ENCODE measurements at regions not wholly inside any gene's neighbourhood (a gene's known extent, or its start where the extent isn't known, plus 50 kb on each side); places are given as distances from the start of the nearest gene placed in this dataset.
"Not testable (repeated sequence)": the region's sequence is repeated elsewhere in the genome, so short reads cannot be mapped to it uniquely, and the experiment has no call there.

DNA sequence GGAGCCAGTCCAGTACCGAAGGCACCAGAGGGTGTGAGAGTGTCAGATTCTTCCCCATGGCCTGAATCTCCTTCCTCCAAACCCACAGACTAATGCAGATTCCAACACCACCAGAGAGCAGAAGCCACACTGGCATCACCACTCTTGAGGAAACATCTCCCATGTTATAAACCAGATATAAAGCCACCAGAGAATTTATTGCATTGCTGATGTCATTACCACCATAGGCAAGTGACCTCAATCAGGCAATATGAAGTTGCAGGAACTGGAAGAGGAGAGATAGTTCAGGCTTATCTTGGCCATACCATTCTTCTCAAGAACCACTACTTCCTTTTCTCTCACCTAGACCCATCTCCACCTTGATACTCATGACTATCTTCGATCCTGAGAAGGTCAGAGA lies 653.4 kb downstream of the TMEM121 start (continued):
- TF ChIP-seq, protein P1, sequence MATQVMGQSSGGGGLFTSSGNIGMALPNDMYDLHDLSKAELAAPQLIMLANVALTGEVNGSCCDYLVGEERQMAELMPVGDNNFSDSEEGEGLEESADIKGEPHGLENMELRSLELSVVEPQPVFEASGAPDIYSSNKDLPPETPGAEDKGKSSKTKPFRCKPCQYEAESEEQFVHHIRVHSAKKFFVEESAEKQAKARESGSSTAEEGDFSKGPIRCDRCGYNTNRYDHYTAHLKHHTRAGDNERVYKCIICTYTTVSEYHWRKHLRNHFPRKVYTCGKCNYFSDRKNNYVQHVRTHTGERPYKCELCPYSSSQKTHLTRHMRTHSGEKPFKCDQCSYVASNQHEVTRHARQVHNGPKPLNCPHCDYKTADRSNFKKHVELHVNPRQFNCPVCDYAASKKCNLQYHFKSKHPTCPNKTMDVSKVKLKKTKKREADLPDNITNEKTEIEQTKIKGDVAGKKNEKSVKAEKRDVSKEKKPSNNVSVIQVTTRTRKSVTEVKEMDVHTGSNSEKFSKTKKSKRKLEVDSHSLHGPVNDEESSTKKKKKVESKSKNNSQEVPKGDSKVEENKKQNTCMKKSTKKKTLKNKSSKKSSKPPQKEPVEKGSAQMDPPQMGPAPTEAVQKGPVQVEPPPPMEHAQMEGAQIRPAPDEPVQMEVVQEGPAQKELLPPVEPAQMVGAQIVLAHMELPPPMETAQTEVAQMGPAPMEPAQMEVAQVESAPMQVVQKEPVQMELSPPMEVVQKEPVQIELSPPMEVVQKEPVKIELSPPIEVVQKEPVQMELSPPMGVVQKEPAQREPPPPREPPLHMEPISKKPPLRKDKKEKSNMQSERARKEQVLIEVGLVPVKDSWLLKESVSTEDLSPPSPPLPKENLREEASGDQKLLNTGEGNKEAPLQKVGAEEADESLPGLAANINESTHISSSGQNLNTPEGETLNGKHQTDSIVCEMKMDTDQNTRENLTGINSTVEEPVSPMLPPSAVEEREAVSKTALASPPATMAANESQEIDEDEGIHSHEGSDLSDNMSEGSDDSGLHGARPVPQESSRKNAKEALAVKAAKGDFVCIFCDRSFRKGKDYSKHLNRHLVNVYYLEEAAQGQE (IDR thresholded peaks at IDR 0.05; ENCODE audit: unreplicated experiment) = no peak
- TF ChIP-seq EZH2 (IDR thresholded peaks at IDR 0.05; ENCODE audit: low read depth, unreplicated experiment) (no peak), CTCF (conservative IDR thresholded peaks at IDR 0.05; ENCODE audit: low read depth in 2 of 2) (no peak), JUNB (IDR thresholded peaks at IDR 0.05; ENCODE audit: unreplicated experiment) (no peak), EZH2phosphoT487 (IDR thresholded peaks at IDR 0.05; ENCODE audit: unreplicated experiment) (no peak), POLR2AphosphoS5 (IDR thresholded peaks at IDR 0.05; ENCODE audit: low read depth) (no peak), NANOG (IDR thresholded peaks at IDR 0.05; ENCODE audit: borderline replicate concordance) (no peak), ZNF114 (CRISPR knock-in tag; IDR thresholded peaks at IDR 0.05) (no peak)
- TF ChIP-seq, protein P2, sequence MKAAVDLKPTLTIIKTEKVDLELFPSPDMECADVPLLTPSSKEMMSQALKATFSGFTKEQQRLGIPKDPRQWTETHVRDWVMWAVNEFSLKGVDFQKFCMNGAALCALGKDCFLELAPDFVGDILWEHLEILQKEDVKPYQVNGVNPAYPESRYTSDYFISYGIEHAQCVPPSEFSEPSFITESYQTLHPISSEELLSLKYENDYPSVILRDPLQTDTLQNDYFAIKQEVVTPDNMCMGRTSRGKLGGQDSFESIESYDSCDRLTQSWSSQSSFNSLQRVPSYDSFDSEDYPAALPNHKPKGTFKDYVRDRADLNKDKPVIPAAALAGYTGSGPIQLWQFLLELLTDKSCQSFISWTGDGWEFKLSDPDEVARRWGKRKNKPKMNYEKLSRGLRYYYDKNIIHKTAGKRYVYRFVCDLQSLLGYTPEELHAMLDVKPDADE (IDR thresholded peaks at IDR 0.05) = no peak

GRCh38 chr14:106184771-106185170 lies 658.4 kb downstream of the TMEM121 start:
- H3K4me2 ChIP-seq; H3K9me2 ChIP-seq (ENCODE audit: insufficient read depth); H3K27ac Mint-ChIP-seq; H3K36me3 ChIP-seq (ENCODE audit: insufficient read depth); H3K4me1 Mint-ChIP-seq; H3K27ac ChIP-seq (ENCODE audit: low read depth); DNase-seq (ENCODE audit: low spot score); H3K79me2 ChIP-seq (replicated peaks; ENCODE audit: insufficient read depth); ATAC-seq; H3K4me3 ChIP-seq; H3K27me3 ChIP-seq (ENCODE audit: insufficient read depth); H3K4me1 ChIP-seq (ENCODE audit: insufficient read depth); H3K27me3 Mint-ChIP-seq (ENCODE audit: insufficient read depth, low read depth, poor library complexity); H3F3A ChIP-seq (replicated peaks; ENCODE audit: low read depth); H4K20me1 ChIP-seq (replicated peaks; ENCODE audit: insufficient read depth); H3K4me3 Mint-ChIP-seq; H2AFZ ChIP-seq: not testable (repeated sequence)
- peaks cover 40% of the 10 kb centered on the region; the same call in 2 of the 3 replicates for H3K36me3 Mint-ChIP-seq (ENCODE audit: low read depth)
- peaks cover 100% of the 10 kb centered on the region for H3K9me3 Mint-ChIP-seq

DNA sequence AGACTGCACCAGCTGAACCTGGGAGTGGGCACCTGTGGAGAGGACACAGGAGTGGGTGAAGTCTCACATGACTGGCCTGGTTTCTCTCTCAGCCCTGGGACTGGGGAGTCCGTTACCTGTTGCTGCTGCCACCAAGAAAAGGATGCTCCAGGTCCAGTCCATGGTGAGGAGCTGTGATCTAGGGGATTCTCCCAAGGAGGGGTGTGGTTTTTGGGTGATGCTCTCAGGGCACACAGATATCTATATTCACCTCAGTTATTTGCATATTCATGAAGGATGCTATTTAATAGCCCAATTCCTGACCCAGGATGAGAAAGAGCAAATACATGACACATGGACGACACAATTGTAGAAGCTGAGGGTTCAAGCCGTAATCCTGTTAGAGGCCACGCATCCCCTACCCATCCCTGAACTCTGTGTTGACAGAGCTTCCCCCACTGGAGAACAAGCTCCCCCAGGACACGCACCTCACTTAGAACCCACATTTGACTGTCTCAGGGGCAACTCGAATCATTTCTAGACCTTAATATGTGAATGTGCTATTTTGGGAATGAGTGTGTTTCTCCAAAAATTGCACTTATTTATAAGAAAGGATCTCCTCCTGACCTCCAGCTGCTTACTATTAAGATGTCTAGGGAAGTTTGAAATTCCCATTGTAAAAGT lies 658.9 kb downstream of the TMEM121 start:
- not testable (repeated sequence) for H3K4me1 ChIP-seq (ENCODE audit: insufficient read depth); DNase-seq (ENCODE audit: low spot score); H3K36me3 ChIP-seq (ENCODE audit: insufficient read depth); H4K20me1 ChIP-seq (replicated peaks; ENCODE audit: insufficient read depth); H3K4me3 Mint-ChIP-seq; H3K9me2 ChIP-seq (ENCODE audit: insufficient read depth); H3K27me3 ChIP-seq (ENCODE audit: insufficient read depth); H3K4me3 ChIP-seq; H3K4me1 Mint-ChIP-seq; H3K4me2 ChIP-seq; H3K79me2 ChIP-seq (replicated peaks; ENCODE audit: insufficient read depth); H3K27ac ChIP-seq (ENCODE audit: low read depth); H2AFZ ChIP-seq; H3K27me3 Mint-ChIP-seq (ENCODE audit: insufficient read depth, low read depth, poor library complexity); H3K27ac Mint-ChIP-seq; ATAC-seq; H3F3A ChIP-seq (replicated peaks; ENCODE audit: low read depth)
- Mint-ChIP-seq H3K36me3 (ENCODE audit: low read depth) (peaks cover 37% of the 10 kb centered on the region; the same call in 2 of the 3 replicates), H3K9me3 (peaks cover 100% of the 10 kb centered on the region)
